NCI-H446 (cell line): ENCODE measurements at regions not wholly inside any gene's neighbourhood (a gene's known extent, or its start where the extent isn't known, plus 50 kb on each side); places are given as distances from the start of the nearest gene placed in this dataset.

Experiments used
- DNase-seq, 2 experiments: peaks; one replicate each; lab custom pipeline; 2025; lab: John Stamatoyannopoulos, UW

DNA sequence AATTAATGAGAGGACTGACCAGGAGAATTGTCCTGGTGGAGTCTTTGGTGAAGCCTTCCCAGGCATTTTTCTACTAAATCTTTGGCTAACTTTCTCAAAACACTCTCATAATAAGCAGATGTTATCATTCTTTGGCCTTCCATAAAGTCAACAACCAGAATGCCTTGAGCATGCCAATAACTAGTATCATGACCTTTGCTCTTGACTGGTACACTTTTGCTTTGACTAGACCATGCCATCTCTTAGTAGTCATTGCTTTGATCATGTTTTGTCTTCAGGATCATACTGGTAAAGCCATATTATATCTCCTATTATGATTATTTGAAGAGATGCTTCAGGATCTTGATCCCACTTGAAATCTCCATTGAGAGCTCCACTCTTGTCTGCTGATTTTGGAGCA is 506.9 kb downstream of the ELAVL2 start:
- no peak for DNase-seq

- DNase-seq = peak in 1 of 2 experiments; percentile 57
These were observed 505.0 kb downstream of the ELAVL2 start for GRCh38 chr9:23321049-23321448.

- no peak for DNase-seq
These were observed 503.6 kb downstream of the ELAVL2 start for GRCh38 chr9:23322392-23322791.

DNA sequence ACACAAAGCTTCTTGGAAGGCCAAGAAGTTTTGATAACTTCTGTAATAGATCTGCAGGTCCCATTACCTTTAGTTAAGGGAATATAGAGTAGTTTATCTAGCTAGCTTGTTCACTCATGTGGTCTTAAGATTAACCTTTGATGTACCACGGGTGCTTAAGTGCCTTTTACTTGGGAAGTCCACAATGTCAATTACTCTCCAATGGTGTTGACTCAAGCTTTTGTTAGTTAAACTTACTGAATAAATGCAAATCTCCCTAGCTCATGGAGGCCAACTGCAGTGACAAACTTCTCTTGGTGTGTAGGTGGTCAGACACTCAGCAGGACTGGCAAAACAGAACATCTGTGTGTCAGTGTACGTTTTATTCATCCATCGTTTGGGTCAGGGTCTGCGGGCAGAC is 501.5 kb downstream of the ELAVL2 start:
- no peak for DNase-seq

DNA sequence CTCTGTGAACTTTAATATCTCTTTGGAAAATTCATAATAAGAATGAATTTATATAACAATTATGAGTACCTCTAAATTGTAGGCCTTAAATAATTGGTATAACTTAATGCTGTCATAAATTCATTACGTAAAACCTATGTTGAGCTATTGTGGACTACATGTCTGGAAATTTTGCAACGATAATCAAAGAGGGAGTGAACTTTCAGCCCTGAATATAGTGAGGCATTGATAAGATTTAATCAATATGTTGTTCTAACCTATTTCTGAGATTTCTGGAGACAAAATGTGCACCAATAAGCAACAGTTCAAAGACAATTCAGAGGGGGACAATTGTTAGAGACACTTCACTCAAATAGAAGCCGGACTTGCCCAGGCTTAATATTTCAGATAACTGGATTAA is 499.4 kb downstream of the ELAVL2 start:
- DNase-seq = no peak

GRCh38 chr9:23341346-23341745 is 484.7 kb downstream of the ELAVL2 start:
- peak in 1 of 2 experiments; percentile 64 for DNase-seq

DNA sequence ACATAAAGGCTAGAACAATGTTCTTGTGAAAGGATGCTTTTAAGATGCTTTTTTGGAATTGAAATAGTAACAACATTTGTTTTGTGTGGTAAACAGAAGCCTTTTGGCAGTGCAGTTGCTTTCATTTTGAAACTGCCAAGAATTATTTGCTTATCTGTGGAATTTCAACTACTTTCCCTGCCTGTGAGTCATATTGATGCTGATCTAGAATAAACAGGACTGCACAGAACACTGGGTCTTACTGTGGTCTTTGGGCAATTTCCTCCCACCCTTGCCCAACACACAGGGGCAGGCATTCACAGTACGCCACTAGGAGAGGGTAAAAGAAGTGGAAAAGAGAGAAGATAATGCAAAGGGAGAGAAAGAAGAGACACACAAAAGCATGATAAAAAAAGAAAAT is 483.7 kb downstream of the ELAVL2 start:
- DNase-seq = peak in 1 of 2 experiments; percentile 49

DNA sequence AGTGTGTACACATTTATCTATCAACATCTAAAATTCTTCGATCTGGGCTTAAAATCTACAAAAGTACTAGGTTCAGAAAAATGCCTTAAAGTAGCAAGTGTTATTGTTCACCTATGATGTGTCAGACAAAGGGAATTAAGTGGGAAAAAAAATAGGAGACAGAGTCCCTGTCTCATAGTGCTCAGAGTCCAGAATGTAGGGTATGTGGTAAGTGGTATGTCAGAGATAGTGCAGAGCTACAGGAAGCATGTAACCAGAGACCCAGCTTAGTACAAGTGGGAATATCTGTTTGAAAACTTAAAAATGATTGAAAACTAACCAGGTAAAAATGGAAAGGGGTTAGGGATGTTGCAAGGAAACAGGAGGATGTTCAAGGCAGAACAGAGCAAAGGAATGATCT is 482.8 kb downstream of the ELAVL2 start:
- DNase-seq = no peak

DNA sequence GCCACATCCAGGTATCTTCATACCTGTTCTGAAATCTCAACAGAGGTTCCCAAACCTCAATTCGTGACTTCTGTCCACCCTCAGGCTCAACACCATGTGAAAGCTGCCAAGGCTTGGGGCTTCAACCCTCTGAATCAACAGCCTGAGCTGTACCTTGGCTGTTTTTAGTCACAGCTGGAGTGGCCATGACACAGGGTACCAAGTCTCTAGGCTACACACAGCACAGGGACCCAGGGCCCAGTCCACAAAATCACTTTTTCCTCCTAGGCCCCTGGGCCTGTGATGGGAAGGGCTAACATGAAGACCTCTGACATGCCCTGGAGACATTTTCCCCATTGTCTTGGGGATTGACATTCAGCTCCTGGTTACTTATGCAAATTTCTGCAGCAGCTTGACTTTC is 464.9 kb downstream of the ELAVL2 start:
- DNase-seq = no peak

- DNase-seq = no peak
These were observed 453.3 kb downstream of the ELAVL2 start for GRCh38 chr9:23372703-23373102.

DNA sequence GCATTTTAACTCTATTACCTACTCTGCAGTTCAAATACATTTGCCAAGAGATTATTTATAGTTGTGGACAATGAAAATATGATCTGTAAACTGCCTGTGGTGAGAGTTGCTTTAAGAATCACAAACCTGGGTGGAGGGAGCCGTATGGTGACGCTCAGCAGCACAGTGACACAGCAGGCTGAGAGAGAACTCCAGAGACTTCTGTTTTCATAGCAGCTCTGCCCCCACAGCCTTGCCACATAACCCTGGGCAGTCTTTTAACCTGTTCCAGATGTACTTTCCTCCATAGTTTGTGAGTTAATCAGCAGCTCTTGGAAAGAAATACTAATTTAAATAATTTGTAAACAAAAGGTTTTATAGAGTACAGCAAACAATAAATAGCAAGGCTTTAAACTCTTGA is 450.5 kb downstream of the ELAVL2 start:
- no peak for DNase-seq

DNA sequence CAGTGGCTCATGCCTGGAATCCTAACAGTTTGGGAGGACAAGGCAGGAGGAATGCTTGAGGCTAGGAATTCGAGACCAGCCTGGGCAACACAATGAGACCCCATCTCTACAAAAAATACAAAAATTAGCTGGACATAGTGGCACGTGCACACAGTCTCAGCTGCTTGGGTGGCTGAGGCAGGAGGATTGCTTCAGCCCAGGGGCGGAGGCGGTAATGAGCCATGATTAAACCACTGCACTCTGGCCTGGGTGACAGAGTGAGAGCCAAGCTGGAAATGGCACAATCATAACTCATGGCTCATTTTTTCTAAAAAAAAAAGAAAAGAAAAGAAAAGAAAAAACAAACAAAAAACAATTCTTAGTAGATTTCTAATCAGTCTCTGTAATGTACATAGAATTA is 446.2 kb downstream of the ELAVL2 start:
- DNase-seq = no peak

- DNase-seq = no peak
These were observed 445.2 kb downstream of the ELAVL2 start for GRCh38 chr9:23380821-23381220.

- DNase-seq = no peak
These were observed 443.6 kb downstream of the ELAVL2 start for GRCh38 chr9:23382418-23382817.

DNA sequence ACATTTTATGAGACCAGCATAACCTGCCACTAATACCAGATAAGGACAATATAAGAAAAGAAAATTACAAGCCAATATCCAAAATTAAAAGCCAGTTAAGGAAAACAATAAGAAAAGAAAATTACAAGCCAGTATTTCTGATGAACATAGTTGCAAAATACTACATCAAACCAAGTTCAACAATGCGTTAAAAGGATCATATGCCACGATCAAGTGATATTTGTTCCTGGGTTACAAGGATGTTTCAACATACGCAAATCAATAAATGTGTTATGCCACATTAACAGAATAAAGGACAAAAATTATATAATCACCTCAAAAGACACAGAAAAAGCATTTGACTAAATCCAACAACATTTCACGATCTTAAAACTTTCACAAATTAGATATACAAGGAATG is 431.9 kb downstream of the ELAVL2 start:
- no peak for DNase-seq

GRCh38 chr9:23408874-23409273 is 417.2 kb downstream of the ELAVL2 start:
- no peak for DNase-seq

GRCh38 chr9:23412046-23412445 is 414.0 kb downstream of the ELAVL2 start:
- peak in 1 of 2 experiments; percentile 85 for DNase-seq

DNA sequence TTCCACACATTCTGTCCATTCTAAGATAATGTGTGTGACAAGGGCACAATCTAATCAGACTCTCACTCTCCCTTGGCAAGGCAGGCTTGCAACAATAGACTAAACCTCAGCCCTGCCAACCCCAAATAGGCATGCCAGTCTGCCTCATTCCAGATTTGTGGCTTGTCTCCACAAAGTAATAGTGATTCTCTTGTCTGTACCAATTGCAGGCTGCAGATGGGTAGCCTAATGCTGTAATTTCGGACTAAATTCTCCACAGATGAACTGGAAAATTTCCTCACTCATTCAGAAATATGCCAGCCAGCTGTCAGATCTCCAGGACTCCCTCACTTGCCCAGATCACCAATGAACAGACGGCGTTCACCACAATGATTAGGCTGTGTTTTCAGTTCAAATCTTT is 413.6 kb downstream of the ELAVL2 start:
- DNase-seq = peak; percentile 92 to 98

DNA sequence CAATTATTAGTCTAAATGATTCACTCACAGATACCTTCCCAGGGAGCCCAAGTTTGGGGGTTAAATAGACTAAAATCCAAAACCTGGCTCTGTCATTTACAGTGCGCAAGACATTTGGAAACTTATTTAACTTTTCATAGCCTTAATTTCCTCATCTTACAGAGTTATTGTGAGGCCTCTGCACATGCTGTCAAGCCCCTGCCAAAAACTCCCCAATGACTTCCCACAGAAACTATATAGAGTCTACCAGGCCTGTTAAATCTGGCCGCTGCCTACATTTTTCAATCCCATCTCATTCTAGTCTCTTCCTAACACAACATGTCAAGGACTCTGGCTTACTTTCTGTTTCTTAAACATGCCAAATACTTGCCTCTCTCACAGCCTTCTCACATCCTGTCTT is 412.5 kb downstream of the ELAVL2 start:
- peak; percentile 60 to 76 for DNase-seq

DNA sequence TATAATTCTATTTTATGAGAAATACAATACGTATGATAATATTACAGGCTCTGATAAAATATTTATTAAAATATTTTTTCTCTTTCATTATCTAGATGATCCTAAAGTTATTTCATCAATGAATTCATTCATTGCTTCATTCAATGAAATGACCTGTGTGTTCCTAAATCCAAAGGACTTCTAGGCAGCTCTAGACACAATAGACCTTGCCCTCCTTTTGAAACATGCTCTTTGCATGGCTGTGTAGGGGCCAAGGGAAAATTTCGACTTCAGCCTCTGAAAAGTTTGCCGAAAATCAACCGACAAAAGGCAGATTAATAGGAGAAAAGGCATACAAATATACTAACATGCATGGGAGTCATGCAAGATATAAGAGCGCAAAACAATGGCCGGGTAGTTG is 402.0 kb downstream of the ELAVL2 start:
- DNase-seq = no peak

- DNase-seq = no peak
These were observed 399.9 kb downstream of the ELAVL2 start for GRCh38 chr9:23426144-23426543.

GRCh38 chr9:23431459-23431858 is 394.6 kb downstream of the ELAVL2 start:
- peak; percentile 86 to 95 for DNase-seq

GRCh38 chr9:23434654-23435053 is 391.4 kb downstream of the ELAVL2 start:
- no peak for DNase-seq

- DNase-seq = no peak
These were observed 387.6 kb downstream of the ELAVL2 start for GRCh38 chr9:23438299-23438907.

DNA sequence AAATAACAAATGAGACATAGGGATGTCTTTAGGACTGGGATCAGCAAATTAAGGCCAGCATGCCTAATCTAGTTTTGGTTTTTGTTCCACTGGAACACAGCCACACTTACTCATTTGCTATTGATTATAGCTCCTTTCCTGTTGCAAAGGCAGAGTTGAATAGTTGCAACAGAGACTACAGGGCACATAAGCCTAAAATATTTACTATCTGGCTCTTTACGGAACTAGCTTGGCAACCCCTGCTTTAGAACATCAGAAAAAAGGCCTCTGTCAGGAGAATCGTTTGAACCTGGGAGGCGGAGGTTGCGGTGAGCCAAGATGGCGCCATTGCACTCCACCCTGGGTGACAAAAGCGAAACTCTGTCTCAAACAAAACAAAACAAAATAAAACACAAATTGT is 384.8 kb downstream of the ELAVL2 start:
- DNase-seq = no peak
